Right hindlimb (tissue), 1 donor: ENCODE measurements at regions not wholly inside any gene's neighbourhood (a gene's known extent, or its start where the extent isn't known, plus 50 kb on each side); places are given as distances from the start of the nearest gene placed in this dataset.
"Not testable (repeated sequence)": the region's sequence is repeated elsewhere in the genome, so short reads cannot be mapped to it uniquely, and the experiment has no call there.

Experiments used
- DNase-seq: peaks from one replicate; pipeline ENCODE4 v3.0.0-alpha.2; 2018

DNA sequence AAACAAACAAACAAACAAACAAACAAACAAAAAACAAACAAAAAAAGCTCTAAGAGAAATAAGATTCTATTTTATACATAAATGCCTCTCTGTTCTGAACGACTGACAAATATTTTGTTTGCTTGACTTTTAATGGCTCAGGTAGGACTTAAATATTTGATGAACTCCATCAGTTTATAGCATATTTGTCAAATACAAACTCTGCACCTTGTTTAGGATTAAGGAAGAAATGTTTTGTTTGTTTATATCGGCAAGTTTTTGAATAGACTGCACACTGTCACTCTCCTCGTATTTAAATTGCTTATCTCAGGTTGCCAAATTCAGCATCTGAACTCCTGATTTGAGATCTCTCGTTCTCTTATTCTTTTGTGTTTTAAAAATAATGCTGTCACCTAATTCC is 1499.7 kb upstream of the SLC10A2 start:
- DNase-seq = no peak

DNA sequence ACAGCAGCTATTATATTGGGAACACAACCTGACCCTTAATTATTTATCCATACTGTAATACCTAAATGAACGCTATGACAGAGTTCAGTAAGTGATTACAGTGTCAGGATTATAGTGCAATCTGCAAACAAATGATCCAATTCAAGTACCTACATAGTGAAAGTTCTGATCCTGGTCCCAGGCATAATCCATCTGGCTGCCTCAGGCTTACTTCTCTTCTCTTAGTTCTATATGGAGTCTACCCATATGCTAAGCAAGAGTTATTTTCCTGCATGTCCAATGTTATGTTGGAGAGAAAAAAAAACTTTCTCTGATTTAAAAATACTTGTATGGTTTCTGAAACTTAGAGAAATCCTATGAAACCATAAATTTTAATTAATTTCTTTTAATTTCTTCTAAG is 1487.7 kb upstream of the SLC10A2 start:
- DNase-seq = no peak

- DNase-seq = no peak
Observed at GRCh38 chr13:104553186-104553585, 1487.0 kb upstream of the SLC10A2 start.

- no peak for DNase-seq
Observed at GRCh38 chr13:104534847-104535246, 1468.6 kb upstream of the SLC10A2 start.

GRCh38 chr13:104532132-104532531 is 1465.9 kb upstream of the SLC10A2 start:
- no peak for DNase-seq

DNA sequence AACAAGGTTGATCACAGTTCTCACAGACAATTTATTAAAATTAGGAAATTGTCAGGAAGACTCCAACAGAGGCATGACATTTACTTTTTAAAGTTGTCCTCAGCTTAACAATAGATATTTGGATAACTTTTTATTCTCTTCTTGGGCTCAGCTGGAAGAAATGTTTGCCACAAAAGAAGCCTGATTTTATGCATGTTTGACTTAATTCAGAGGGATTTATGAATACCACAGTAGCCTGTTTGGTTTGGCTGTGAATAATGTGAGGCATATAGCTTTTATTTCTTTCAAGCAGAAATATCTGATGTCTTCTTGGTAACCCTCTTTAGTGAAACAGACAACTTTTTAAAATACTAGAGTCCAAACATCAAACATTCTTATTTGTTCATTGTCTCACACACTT is 1464.5 kb upstream of the SLC10A2 start:
- no peak for DNase-seq

DNA sequence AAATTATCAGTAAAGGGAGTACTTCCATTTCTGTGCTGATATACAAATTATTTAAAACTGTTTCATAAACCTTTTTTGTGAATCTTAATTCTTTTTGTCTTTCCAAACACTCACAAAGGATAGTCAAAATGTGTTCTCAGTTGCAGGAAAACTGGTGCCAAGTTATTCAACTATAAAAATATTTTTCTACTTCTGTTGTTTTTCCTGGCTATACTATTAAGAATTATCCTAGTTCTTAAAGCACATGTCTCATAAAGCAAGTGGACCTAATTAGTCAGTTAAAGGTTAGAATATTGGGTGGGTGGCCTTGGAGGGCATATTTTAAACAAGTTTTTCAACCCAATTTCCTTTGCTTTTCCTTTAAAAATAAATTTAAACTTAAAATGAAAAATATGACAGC is 1460.3 kb upstream of the SLC10A2 start:
- no peak for DNase-seq

GRCh38 chr13:104525467-104525866 is 1459.2 kb upstream of the SLC10A2 start:
- no peak for DNase-seq

GRCh38 chr13:104522235-104523072 is 1456.2 kb upstream of the SLC10A2 start:
- DNase-seq = no peak

- no peak for DNase-seq
Observed at GRCh38 chr13:104510422-104510821, 1444.2 kb upstream of the SLC10A2 start.

DNA sequence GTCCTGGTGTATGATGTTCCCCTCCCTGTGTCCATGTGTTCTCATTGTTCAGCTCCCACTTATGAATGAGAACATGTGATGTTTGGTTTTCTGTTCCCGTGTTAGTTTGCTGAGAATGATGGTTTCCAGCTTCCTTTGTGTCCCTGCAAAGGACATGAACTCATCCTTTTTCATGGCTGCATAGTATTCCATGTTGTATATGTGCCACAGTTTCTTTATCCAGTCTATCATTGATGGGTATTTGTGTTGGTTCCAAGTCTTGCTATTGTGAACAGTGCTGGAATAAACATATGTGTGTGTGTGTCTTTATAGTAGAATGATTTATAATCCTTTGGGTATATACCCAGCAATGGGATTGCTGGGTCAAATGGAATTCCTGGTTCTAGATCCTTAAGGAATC is 1427.3 kb upstream of the SLC10A2 start:
- not testable (repeated sequence) for DNase-seq

DNA sequence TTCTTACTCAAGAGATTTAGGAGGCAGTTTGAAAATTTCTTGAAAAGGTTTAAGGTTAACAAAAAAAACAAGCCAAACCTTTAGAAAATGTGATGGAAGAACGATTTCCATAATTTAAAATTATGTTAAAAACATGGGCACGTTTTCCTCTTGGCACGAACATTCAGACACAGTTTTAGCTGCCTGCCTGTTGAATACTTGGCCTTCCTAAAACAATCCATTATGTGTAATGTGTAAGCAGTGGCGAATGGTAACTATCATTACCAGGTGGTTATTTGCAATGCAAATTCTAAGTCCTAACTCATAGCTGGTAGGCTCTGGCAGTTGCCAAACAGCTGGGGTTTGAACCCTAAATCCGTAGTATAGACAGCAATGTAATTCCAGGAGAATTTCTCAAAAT is 1425.7 kb upstream of the SLC10A2 start:
- no peak for DNase-seq

GRCh38 chr13:104487006-104487405 is 1420.8 kb upstream of the SLC10A2 start:
- no peak for DNase-seq

GRCh38 chr13:104485571-104485970 is 1419.4 kb upstream of the SLC10A2 start:
- no peak for DNase-seq

DNA sequence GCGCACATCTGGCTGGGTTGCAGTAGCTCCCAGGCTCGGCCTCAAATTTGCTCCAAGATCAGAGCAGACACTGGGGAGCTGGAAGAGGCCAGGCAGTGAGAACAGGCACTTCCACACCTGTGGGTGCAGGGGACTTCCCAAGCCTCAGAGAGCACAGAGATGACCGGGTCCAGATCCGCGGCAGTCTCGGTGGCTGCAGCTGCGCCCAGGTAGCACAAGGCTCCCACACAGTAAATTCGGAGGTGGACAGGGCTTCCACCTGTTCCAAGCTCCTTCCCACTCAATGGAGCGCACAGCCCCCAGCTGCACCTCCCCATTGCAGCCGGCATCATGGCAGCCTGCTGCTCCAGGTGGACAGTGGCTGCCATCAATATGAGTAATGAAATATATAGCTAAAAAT is 1417.4 kb upstream of the SLC10A2 start:
- no peak for DNase-seq

- no peak for DNase-seq
Observed at GRCh38 chr13:104477261-104477660, 1411.0 kb upstream of the SLC10A2 start.

DNA sequence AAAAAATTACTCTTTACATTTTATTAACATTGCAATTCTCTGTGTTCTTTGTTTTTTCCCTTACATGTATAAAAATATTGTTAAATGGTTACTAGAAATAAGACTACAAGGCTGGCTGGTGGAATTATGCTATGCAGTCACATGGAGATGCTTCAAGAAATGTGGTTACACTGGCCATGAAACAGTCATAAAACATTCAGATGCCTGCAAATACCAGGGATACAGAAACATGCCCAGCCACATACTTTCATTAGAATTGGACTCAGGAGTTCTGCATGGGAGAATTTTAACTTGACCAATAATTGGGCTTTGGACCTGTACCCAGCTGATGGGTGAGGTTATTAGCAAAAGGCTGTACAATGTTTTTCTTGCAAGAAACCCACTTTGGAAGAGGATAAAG is 1407.7 kb upstream of the SLC10A2 start:
- no peak for DNase-seq

DNA sequence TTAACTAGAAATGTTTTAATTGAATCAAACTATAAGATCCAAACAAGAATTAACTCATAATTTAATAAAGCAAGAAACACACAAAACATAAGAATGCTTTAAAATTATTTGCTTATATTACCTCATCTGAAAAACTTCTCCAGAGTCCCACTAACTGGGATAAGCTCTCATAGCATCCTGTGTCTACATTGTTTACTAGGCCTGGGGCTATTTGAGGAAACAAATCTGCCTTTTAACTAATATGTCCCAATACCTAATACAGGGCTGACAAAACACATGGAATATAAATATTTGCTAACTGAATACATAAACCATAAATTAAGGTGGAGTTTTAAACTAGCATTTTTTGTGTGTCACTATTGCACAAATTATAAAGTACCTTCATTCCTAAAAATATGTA is 1399.8 kb upstream of the SLC10A2 start:
- DNase-seq = no peak

- no peak for DNase-seq
Observed at GRCh38 chr13:104461049-104461448, 1394.8 kb upstream of the SLC10A2 start.

DNA sequence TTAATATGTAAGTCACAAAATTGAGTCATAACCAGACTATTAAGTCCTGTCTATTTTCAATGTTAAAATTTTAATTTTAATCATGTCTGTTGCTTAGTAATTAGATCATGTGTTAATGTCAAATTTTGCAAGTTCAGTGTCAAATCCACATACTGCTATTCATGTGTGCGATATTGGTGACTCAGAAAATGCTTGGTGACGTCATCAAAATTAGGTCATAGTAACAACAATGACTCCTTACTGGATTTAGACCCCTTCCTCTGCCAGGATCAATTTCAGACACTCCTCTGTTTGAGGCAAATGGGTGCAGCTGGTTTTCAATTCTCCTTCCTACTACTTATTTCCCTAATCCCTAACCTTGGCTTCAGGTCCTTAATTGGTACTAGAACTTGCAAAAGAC is 1394.3 kb upstream of the SLC10A2 start:
- no peak for DNase-seq

DNA sequence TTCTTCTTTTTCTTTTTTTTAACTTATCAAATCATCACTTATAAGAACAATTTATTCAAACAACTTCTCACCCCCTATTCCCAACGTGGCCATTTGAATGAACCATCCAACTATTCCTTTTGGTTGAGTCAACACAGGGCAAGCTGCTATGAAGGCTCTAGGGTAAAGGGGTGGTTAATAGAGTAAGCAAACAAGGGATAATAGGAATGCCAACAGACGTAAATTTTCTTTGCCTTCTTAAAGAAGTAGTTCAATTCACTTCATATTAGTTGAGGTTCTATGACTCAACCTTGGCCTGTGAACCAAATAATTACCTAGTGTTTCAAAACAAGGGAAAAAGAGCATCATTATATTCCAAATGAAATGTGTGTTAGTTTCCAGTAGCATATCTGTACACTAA is 1383.8 kb upstream of the SLC10A2 start:
- DNase-seq = no peak

GRCh38 chr13:104447348-104447747 is 1381.1 kb upstream of the SLC10A2 start:
- DNase-seq = no peak

DNA sequence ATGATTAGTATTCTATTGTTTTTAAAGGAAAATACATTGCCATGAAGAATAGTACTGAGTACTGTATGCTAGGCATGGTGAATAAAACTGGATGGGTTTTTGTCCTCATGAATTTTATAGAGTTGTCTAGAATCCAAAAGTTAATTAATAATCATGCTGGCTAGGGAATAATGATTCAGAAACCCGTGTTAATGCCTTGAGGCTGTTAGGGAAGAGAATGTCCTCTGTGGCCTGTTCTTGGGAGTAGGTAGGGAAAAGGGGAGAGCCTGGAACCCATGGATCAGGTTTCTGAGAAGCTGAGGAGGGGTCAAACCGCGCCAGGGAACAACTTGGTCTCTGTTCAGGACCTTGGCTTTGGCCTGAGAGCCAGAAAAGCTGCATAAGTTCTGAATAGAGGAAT is 1376.3 kb upstream of the SLC10A2 start:
- no peak for DNase-seq

- no peak for DNase-seq
Observed at GRCh38 chr13:104436555-104436954, 1370.3 kb upstream of the SLC10A2 start.

DNA sequence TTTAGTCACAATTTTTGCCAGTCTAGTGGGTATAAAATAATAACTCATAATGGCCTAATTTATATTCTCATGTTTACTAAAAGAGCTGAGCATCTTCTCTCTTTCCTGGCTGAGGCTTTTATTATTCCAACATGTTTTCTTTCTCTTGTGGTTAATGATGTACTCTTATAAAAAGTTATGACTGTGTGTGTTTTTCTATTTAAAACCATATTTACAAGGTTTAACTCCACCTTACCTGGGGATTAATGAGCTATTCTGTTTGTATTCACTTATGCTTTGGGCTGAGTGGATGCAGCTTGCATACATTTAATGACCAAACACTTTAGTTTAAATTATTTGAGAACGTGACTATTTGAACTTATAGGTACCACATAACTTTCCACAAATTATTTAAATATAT is 1365.7 kb upstream of the SLC10A2 start:
- DNase-seq = no peak
